ENCODE measurements at regions not wholly inside any gene's neighbourhood (a gene's known extent, or its start where the extent isn't known, plus 50 kb on each side); places are given as distances from the start of the nearest gene placed in this dataset.

DNA sequence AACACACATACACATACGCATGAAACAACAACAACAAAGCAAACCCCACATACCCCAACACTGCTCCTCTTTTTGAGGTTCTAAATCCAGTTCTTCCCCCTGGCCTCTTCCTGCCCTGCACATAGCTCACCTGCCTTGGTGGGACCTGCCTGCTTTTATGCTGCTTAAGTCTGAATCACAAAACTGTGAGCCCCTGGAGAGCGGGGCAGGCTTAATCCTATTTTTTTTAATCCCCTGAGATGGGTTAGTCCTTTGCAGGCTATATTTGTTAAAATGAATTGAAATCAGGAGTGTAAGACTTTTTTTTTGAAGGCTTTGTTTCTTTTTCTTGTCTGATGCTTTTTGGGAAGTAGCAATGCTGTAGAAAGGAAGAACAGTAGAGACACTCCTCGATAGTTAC is 84.6 kb upstream of the MAX start:
- no peak for TF ChIP-seq POLR2AphosphoS5 (IDR thresholded peaks at IDR 0.05; ENCODE audit: low read depth)
- Histone ChIP-seq H3K4me3 (replicated peaks; ENCODE audit: insufficient read depth, low read length) (no peak overlapping the region), H3K27ac (replicated peaks) (no peak overlapping the region), H3K27me3 (ENCODE audit: insufficient read depth, poor library complexity, severe bottlenecking) (no peaks in the 10 kb centered on the region)
- no peak for DNase-seq (ENCODE audit: low read depth in 1 of 2, low spot score in 1 of 2)

DNA sequence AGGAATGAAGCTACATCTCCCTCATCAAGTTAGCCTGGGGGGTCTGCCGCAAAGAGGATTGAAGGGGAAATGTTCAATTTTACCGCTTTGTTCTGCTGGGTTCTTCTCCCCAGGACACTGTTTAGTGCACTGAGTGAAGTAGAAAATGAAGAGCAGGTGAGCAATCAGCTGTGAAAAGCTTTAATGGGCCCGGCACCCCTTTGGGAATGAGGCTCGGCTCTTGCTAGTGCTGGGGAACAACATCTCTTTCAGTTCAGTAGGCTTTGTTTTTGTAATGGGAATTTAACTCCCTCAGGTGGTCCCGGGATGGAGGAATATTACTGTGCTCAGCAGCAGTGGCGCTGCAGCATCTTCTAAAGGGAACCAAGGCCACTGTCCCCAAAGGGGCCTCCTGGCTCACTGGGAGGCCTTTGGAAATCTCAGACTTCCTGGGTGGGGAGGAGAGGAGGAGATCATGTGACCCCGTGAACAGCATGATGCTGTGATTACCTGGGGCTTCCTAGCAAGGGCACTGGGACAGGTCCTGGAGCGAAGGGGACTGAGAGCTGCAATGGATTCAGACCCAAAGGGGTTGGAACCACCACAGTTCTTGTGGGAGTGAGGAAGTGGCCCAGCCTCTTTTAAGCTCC is 85.2 kb upstream of the MAX start:
- Histone ChIP-seq H3K27me3 (ENCODE audit: insufficient read depth, poor library complexity, severe bottlenecking) (no peaks in the 10 kb centered on the region), H3K27ac (replicated peaks) (no peak overlapping the region), H3K4me3 (replicated peaks; ENCODE audit: insufficient read depth, low read length) (no peak overlapping the region)
- TF ChIP-seq, protein P1, sequence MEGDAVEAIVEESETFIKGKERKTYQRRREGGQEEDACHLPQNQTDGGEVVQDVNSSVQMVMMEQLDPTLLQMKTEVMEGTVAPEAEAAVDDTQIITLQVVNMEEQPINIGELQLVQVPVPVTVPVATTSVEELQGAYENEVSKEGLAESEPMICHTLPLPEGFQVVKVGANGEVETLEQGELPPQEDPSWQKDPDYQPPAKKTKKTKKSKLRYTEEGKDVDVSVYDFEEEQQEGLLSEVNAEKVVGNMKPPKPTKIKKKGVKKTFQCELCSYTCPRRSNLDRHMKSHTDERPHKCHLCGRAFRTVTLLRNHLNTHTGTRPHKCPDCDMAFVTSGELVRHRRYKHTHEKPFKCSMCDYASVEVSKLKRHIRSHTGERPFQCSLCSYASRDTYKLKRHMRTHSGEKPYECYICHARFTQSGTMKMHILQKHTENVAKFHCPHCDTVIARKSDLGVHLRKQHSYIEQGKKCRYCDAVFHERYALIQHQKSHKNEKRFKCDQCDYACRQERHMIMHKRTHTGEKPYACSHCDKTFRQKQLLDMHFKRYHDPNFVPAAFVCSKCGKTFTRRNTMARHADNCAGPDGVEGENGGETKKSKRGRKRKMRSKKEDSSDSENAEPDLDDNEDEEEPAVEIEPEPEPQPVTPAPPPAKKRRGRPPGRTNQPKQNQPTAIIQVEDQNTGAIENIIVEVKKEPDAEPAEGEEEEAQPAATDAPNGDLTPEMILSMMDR (IDR thresholded peaks at IDR 0.05; ENCODE audit: insufficient read depth, low read length): no peak
- no peak for TF ChIP-seq GABPA (IDR thresholded peaks at IDR 0.05; ENCODE audit: low read depth)
- DNase-seq (ENCODE audit: low read depth in 1 of 2, low spot score in 1 of 2): no peak

DNA sequence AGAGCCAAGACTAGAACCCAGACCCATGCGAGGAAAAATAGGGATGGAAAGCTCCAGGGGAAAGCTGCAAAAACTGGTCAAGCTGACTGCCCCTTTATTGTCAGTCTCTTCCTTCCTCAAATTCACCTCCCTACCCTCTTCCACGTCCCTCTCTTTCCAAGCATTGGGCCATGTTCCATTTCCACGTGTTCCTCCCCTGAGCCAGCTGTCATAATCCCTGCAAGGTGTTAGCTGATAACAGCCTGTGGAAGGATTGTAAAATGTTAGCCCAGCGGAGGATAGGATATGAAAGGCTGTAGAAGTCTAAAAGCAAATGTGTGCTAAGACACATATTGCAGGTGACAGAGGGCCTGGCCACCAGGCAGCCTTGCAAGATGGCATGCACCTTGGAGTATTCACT is 88.0 kb upstream of the MAX start:
- TF ChIP-seq SPI1 (IDR thresholded peaks at IDR 0.05; ENCODE audit: borderline replicate concordance, low read depth) (no peak), GABPA (IDR thresholded peaks at IDR 0.05; ENCODE audit: low read depth) (no peak), POLR2AphosphoS5 (IDR thresholded peaks at IDR 0.05; ENCODE audit: low read depth) (no peak)
- TF ChIP-seq, protein P1 (IDR thresholded peaks at IDR 0.05; ENCODE audit: insufficient read depth, low read length): no peak
- TF ChIP-seq, protein P2, sequence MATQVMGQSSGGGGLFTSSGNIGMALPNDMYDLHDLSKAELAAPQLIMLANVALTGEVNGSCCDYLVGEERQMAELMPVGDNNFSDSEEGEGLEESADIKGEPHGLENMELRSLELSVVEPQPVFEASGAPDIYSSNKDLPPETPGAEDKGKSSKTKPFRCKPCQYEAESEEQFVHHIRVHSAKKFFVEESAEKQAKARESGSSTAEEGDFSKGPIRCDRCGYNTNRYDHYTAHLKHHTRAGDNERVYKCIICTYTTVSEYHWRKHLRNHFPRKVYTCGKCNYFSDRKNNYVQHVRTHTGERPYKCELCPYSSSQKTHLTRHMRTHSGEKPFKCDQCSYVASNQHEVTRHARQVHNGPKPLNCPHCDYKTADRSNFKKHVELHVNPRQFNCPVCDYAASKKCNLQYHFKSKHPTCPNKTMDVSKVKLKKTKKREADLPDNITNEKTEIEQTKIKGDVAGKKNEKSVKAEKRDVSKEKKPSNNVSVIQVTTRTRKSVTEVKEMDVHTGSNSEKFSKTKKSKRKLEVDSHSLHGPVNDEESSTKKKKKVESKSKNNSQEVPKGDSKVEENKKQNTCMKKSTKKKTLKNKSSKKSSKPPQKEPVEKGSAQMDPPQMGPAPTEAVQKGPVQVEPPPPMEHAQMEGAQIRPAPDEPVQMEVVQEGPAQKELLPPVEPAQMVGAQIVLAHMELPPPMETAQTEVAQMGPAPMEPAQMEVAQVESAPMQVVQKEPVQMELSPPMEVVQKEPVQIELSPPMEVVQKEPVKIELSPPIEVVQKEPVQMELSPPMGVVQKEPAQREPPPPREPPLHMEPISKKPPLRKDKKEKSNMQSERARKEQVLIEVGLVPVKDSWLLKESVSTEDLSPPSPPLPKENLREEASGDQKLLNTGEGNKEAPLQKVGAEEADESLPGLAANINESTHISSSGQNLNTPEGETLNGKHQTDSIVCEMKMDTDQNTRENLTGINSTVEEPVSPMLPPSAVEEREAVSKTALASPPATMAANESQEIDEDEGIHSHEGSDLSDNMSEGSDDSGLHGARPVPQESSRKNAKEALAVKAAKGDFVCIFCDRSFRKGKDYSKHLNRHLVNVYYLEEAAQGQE (IDR thresholded peaks at IDR 0.05; ENCODE audit: insufficient replicate concordance, low read depth): no peak
- DNase-seq (ENCODE audit: low read depth in 1 of 2, low spot score in 1 of 2): no peak
- Histone ChIP-seq H3K4me3 (replicated peaks; ENCODE audit: insufficient read depth, low read length) (no peak overlapping the region), H3K27me3 (ENCODE audit: insufficient read depth, poor library complexity, severe bottlenecking) (no peaks in the 10 kb centered on the region), H3K27ac (replicated peaks) (no peak overlapping the region)

DNA sequence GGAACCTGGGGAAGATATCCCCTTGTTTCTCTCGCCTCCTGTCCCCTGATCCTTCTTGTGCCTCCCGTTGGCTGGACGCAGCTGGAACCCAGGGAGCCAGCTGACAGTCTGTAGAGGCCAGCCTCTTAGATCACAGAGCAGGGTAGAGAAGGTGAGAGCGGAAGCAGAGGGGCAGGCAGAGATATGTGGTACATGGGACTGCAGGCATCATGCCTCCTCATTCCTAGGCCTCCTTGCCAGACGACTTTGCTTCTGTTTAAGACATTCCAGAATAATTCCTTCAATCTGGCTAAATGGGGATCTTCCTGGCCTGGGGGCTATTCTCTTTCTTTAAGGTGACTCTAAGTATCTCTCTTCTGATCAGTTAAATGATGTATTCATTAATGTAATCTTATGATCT is 89.4 kb upstream of the MAX start:
- Histone ChIP-seq H3K27ac (replicated peaks) (no peak overlapping the region), H3K4me3 (replicated peaks; ENCODE audit: insufficient read depth, low read length) (no peak overlapping the region), H3K27me3 (ENCODE audit: insufficient read depth, poor library complexity, severe bottlenecking) (no peaks in the 10 kb centered on the region)
- DNase-seq (ENCODE audit: low read depth in 1 of 2, low spot score in 1 of 2): no peak
- no peak for TF ChIP-seq GABPA (IDR thresholded peaks at IDR 0.05; ENCODE audit: low read depth)
- TF ChIP-seq, protein P1 (IDR thresholded peaks at IDR 0.05; ENCODE audit: insufficient read depth, low read length): no peak
- TF ChIP-seq SPI1 (IDR thresholded peaks at IDR 0.05; ENCODE audit: borderline replicate concordance, low read depth): no peak
- TF ChIP-seq, protein P2 (IDR thresholded peaks at IDR 0.05; ENCODE audit: insufficient replicate concordance, low read depth): no peak
- TF ChIP-seq POLR2AphosphoS5 (IDR thresholded peaks at IDR 0.05; ENCODE audit: low read depth): no peak

Measured in HL-60 (cell line).